CD4-positive, CD25-positive, alpha-beta regulatory T cell (primary cell): ENCODE measurements at regions not wholly inside any gene's neighbourhood (a gene's known extent, or its start where the extent isn't known, plus 50 kb on each side); places are given as distances from the start of the nearest gene placed in this dataset.

ENCODE experiments used
- ATAC-seq, 2 donors: fragments of 150-1000 bp; cut with Tn5 transposase; one replicate each; pipeline ENCODE4 v1.10.0; 2021; ENCODE audit warnings: low read depth in 2 of 2, moderate number of reproducible peaks in 2 of 2, moderate library complexity in 1 of 2
- DNase-seq, 3 donors: peaks; one replicate each; pipeline versions ENCODE4 v3.0.0 to v3.0.0-alpha.2; 2012 to 2022; ENCODE audit warnings: mixed read lengths in 1 of 3
- H3K27ac ChIP-seq: one replicate; pipeline ENCODE4 v1.7.0; 2013; ENCODE audit warnings: mild to moderate bottlenecking, low read length; ENCODE audit not compliant: insufficient read depth, poor library complexity, severe bottlenecking
- H3K27me3 ChIP-seq: one replicate; pipeline ENCODE4 v1.7.0; 2013; ENCODE audit warnings: low read length; ENCODE audit not compliant: control insufficient read depth, insufficient read depth
- H3K36me3 ChIP-seq: one replicate; pipeline ENCODE4 v1.7.0; 2013; ENCODE audit warnings: mild to moderate bottlenecking, low read length, moderate library complexity; ENCODE audit not compliant: control insufficient read depth, insufficient read depth
- H3K4me1 ChIP-seq: 2 replicates; pipeline ENCODE4 v1.7.0; 2013; ENCODE audit warnings: mild to moderate bottlenecking, low read length; ENCODE audit not compliant: insufficient read depth, control insufficient read depth, poor library complexity, severe bottlenecking
- H3K4me3 ChIP-seq: one replicate; pipeline ENCODE4 v1.7.0; 2013; ENCODE audit warnings: low read depth, mild to moderate bottlenecking, low read length, moderate library complexity
- H3K9me3 ChIP-seq, 2 experiments: 1 replicate in 1 of 2; 2 replicates in 1 of 2; pipeline ENCODE4 v1.7.0; 2013; ENCODE audit warnings: low read length in 2 of 2, mild to moderate bottlenecking in 1 of 2, moderate library complexity in 1 of 2; ENCODE audit not compliant: control insufficient read depth in 2 of 2
- H3K27ac Mint-ChIP-seq, 3 donors: one replicate each; pipeline ENCODE4 v1.8.0; 2020 to 2022; ENCODE audit warnings: mild to moderate bottlenecking in 3 of 3, mixed read lengths in 3 of 3, moderate library complexity in 2 of 3
- H3K27me3 Mint-ChIP-seq: one replicate; pipeline ENCODE4 v1.8.0; 2022; ENCODE audit warnings: mild to moderate bottlenecking, mixed read lengths
- H3K36me3 Mint-ChIP-seq: one replicate; pipeline ENCODE4 v1.8.0; 2020; ENCODE audit warnings: mixed read lengths
- H3K4me1 Mint-ChIP-seq, 4 donors: one replicate each; pipeline ENCODE4 v1.8.0; 2020 to 2022; ENCODE audit warnings: mixed read lengths in 4 of 4, mild to moderate bottlenecking in 1 of 4
- H3K4me3 Mint-ChIP-seq, 4 donors: one replicate each; pipeline ENCODE4 v1.8.0; 2020 to 2022; ENCODE audit warnings: mild to moderate bottlenecking in 4 of 4, mixed read lengths in 4 of 4, moderate library complexity in 3 of 4
- H3K9me3 Mint-ChIP-seq, 7 donors: one replicate each; pipeline ENCODE4 v1.8.0; 2020 to 2022; ENCODE audit warnings: mixed read lengths in 7 of 7, mild to moderate bottlenecking in 3 of 7, moderate library complexity in 2 of 7

- no peak overlapping the region for H3K27ac ChIP-seq
- H3K4me3 ChIP-seq: no peak overlapping the region
- H3K27me3 Mint-ChIP-seq: no peaks in the 10 kb centered on the region
- H3K36me3 Mint-ChIP-seq: peaks cover 6% of the 10 kb centered on the region
- no peak overlapping the region for H3K27ac Mint-ChIP-seq
- ATAC-seq: no peak
- no peaks in the 10 kb centered on the region for H3K4me1 ChIP-seq
- peaks cover 0 to 2% (median 0%) of the 10 kb centered on the region in 4 donors for H3K4me1 Mint-ChIP-seq
- peaks cover 2% of the 10 kb centered on the region for H3K27me3 ChIP-seq
- H3K36me3 ChIP-seq: no peaks in the 10 kb centered on the region
- DNase-seq: no peak
- H3K9me3 Mint-ChIP-seq: peaks cover under 1 to 20% (median 14%) of the 10 kb centered on the region in 7 donors
- H3K9me3 ChIP-seq: peaks cover 13 to 17% of the 10 kb centered on the region in 2 experiments
- H3K4me3 Mint-ChIP-seq: no peak overlapping the region
These were observed 120.9 kb upstream of the CDC42EP3 start for GRCh38 chr2:37792366-37792765.

GRCh38 chr2:37793004-37793403, 121.6 kb upstream of the CDC42EP3 start:
- H3K27ac ChIP-seq: no peak overlapping the region
- peaks cover 0 to 14% (median 10%) of the 10 kb centered on the region in 7 donors for H3K9me3 Mint-ChIP-seq
- DNase-seq (no peak), ATAC-seq (no peak)
- H3K27ac Mint-ChIP-seq: no peak overlapping the region
- H3K4me3 ChIP-seq: no peak overlapping the region
- peaks cover 2% of the 10 kb centered on the region for H3K27me3 ChIP-seq
- H3K9me3 ChIP-seq: peaks cover 11 to 12% of the 10 kb centered on the region in 2 experiments
- H3K4me3 Mint-ChIP-seq: no peak overlapping the region
- peaks cover 6% of the 10 kb centered on the region for H3K36me3 Mint-ChIP-seq
- H3K27me3 Mint-ChIP-seq: no peaks in the 10 kb centered on the region
- no peaks in the 10 kb centered on the region for H3K4me1 ChIP-seq
- H3K4me1 Mint-ChIP-seq: peaks cover 0 to 2% (median 0%) of the 10 kb centered on the region in 4 donors
- no peaks in the 10 kb centered on the region for H3K36me3 ChIP-seq

- H3K27ac Mint-ChIP-seq: no peak overlapping the region
- H3K9me3 Mint-ChIP-seq: peaks cover 0 to 5% (median under 1%) of the 10 kb centered on the region in 7 donors
- DNase-seq: no peak
These were observed 123.3 kb upstream of the CDC42EP3 start for GRCh38 chr2:37794717-37795116.

GRCh38 chr2:37795456-37795855, 124.0 kb upstream of the CDC42EP3 start:
- Histone ChIP-seq H3K36me3 (no peaks in the 10 kb centered on the region), H3K4me1 (no peaks in the 10 kb centered on the region), H3K27ac (no peak overlapping the region), H3K27me3 (no peaks in the 10 kb centered on the region), H3K9me3 (no peaks in the 10 kb centered on the region), H3K4me3 (no peak overlapping the region)
- DNase-seq (no peak), ATAC-seq (no peak)
- H3K27ac Mint-ChIP-seq: no peak overlapping the region
- no peaks in the 10 kb centered on the region for H3K27me3 Mint-ChIP-seq
- no peaks in the 10 kb centered on the region for H3K36me3 Mint-ChIP-seq
- H3K4me1 Mint-ChIP-seq: peaks cover 0 to 2% (median 0%) of the 10 kb centered on the region in 4 donors
- H3K9me3 Mint-ChIP-seq: peaks cover 0 to 4% (median 0%) of the 10 kb centered on the region in 7 donors
- H3K4me3 Mint-ChIP-seq: no peak overlapping the region

More at GRCh38 chr2:37794717-37795116, 123.3 kb upstream of the CDC42EP3 start:
- Mint-ChIP-seq H3K4me1 (peaks cover 0 to 2% (median 0%) of the 10 kb centered on the region in 4 donors), H3K36me3 (no peaks in the 10 kb centered on the region), H3K4me3 (no peak overlapping the region), H3K27me3 (no peaks in the 10 kb centered on the region)
- no peaks in the 10 kb centered on the region for H3K9me3 ChIP-seq
- no peak overlapping the region for H3K4me3 ChIP-seq
- H3K27me3 ChIP-seq: no peaks in the 10 kb centered on the region
- no peak overlapping the region for H3K27ac ChIP-seq
- no peaks in the 10 kb centered on the region for H3K4me1 ChIP-seq
- no peak for ATAC-seq
- no peaks in the 10 kb centered on the region for H3K36me3 ChIP-seq

- Mint-ChIP-seq H3K36me3 (no peaks in the 10 kb centered on the region), H3K4me3 (no peak overlapping the region), H3K9me3 (peaks cover 0 to 4% (median 0%) of the 10 kb centered on the region in 7 donors), H3K4me1 (peaks cover 0 to 2% (median 0%) of the 10 kb centered on the region in 4 donors), H3K27me3 (no peaks in the 10 kb centered on the region), H3K27ac (no peak overlapping the region)
- no peak overlapping the region for H3K27ac ChIP-seq
- no peaks in the 10 kb centered on the region for H3K4me1 ChIP-seq
- no peaks in the 10 kb centered on the region for H3K36me3 ChIP-seq
- ATAC-seq (no peak), DNase-seq (no peak)
- H3K9me3 ChIP-seq: no peaks in the 10 kb centered on the region
- H3K27me3 ChIP-seq: no peaks in the 10 kb centered on the region
- H3K4me3 ChIP-seq: no peak overlapping the region
These were observed 124.5 kb upstream of the CDC42EP3 start for GRCh38 chr2:37795938-37796337.

- Histone ChIP-seq H3K9me3 (no peaks in the 10 kb centered on the region), H3K27me3 (no peaks in the 10 kb centered on the region), H3K4me1 (no peaks in the 10 kb centered on the region), H3K27ac (no peak overlapping the region), H3K36me3 (no peaks in the 10 kb centered on the region), H3K4me3 (no peak overlapping the region)
- Mint-ChIP-seq H3K36me3 (no peaks in the 10 kb centered on the region), H3K4me1 (peaks cover 0 to 2% (median 0%) of the 10 kb centered on the region in 4 donors), H3K27ac (no peak overlapping the region), H3K4me3 (no peak overlapping the region), H3K9me3 (peaks cover 0 to 4% (median 0%) of the 10 kb centered on the region in 7 donors), H3K27me3 (no peaks in the 10 kb centered on the region)
- ATAC-seq: no peak
- DNase-seq: no peak
These were observed 125.0 kb upstream of the CDC42EP3 start for GRCh38 chr2:37796481-37796880.

GRCh38 chr2:37797081-37797480, 125.6 kb upstream of the CDC42EP3 start:
- Mint-ChIP-seq H3K4me3 (no peak overlapping the region), H3K27me3 (no peaks in the 10 kb centered on the region), H3K27ac (no peak overlapping the region), H3K9me3 (peaks cover 0 to 2% (median 0%) of the 10 kb centered on the region in 7 donors), H3K36me3 (no peaks in the 10 kb centered on the region), H3K4me1 (peaks cover 0 to 2% (median 0%) of the 10 kb centered on the region in 4 donors)
- Histone ChIP-seq H3K4me1 (no peaks in the 10 kb centered on the region), H3K36me3 (no peaks in the 10 kb centered on the region), H3K27me3 (no peaks in the 10 kb centered on the region), H3K4me3 (no peak overlapping the region), H3K9me3 (no peaks in the 10 kb centered on the region), H3K27ac (no peak overlapping the region)
- DNase-seq (no peak), ATAC-seq (no peak)

- H3K4me1 ChIP-seq: no peaks in the 10 kb centered on the region
- H3K27ac ChIP-seq: no peak overlapping the region
- no peak for DNase-seq
- no peaks in the 10 kb centered on the region for H3K36me3 ChIP-seq
- no peaks in the 10 kb centered on the region for H3K9me3 ChIP-seq
- Mint-ChIP-seq H3K9me3 (no peaks in the 10 kb centered on the region), H3K4me1 (no peaks in the 10 kb centered on the region), H3K4me3 (no peak overlapping the region), H3K27ac (no peak overlapping the region), H3K27me3 (no peaks in the 10 kb centered on the region), H3K36me3 (no peaks in the 10 kb centered on the region)
- no peak overlapping the region for H3K4me3 ChIP-seq
- no peak for ATAC-seq
- H3K27me3 ChIP-seq: no peaks in the 10 kb centered on the region
These were observed 126.6 kb upstream of the RMDN2 start for GRCh38 chr2:37798315-37799005.
